HepG2 (cell line): ENCODE measurements at regions not wholly inside any gene's neighbourhood (a gene's known extent, or its start where the extent isn't known, plus 50 kb on each side); places are given as distances from the start of the nearest gene placed in this dataset.

Source experiments
- ISX ChIP-seq: sonication (generic); formaldehyde crosslinking; conservative IDR thresholded peaks from 2 replicates; pipeline ENCODE4 v1.5.0; 2020; ENCODE audit warnings: missing genetic modification reagents
- KLF13 ChIP-seq: sonication (generic); formaldehyde crosslinking; IDR thresholded peaks from 2 replicates; pipeline ENCODE4 v1.4.0; 2020; ENCODE audit warnings: mild to moderate bottlenecking, missing genetic modification reagents
- POLR2A ChIP-seq, 2 experiments: IDR thresholded peaks; 2 replicates each; pipeline ENCODE4 v1.6.1; 2011; ENCODE audit warnings: low read depth in 2 of 2, low read length in 2 of 2, mild to moderate bottlenecking in 1 of 2, moderate library complexity in 1 of 2; ENCODE audit not compliant: insufficient read depth in 1 of 2
- SKI ChIP-seq: fragments of 450-650 bp; IDR thresholded peaks from one replicate; pipeline ENCODE4 v1.6.1; 2018; ENCODE audit warnings: mild to moderate bottlenecking; ENCODE audit not compliant: partially characterized antibody
- ZBTB40 ChIP-seq, 2 experiments: fragments of 450-650 bp in 1 of 2; sonication (generic) in 1 of 2; formaldehyde crosslinking in 1 of 2; IDR thresholded peaks; 2 replicates each; pipeline versions ENCODE4 v1.6.1 to v1.8.0; 2016 to 2022; ENCODE audit warnings: antibody characterized with exemption in 1 of 2, mild to moderate bottlenecking in 1 of 2, missing genetic modification reagents in 1 of 2
- ZNF629 ChIP-seq: sonication (generic); formaldehyde crosslinking; conservative IDR thresholded peaks from 2 replicates; pipeline ENCODE4 v1.5.0; 2020; ENCODE audit warnings: missing genetic modification reagents
- ZSCAN22 ChIP-seq: sonication (generic); formaldehyde crosslinking; IDR thresholded peaks from 2 replicates; pipeline ENCODE4 v1.4.0; 2020; ENCODE audit warnings: mild to moderate bottlenecking, missing genetic modification reagents

- TF ChIP-seq ZBTB40 (IDR thresholded peaks at IDR 0.05) (no peak), ZBTB40 (CRISPR knock-in tag; IDR thresholded peaks at IDR 0.05) (no peak), ZNF629 (CRISPR knock-in tag) (no peak), ISX (no peak), ZSCAN22 (no peak), POLR2A (IDR thresholded peaks at IDR 0.05; ENCODE audit: insufficient read depth in 1 of 2, low read depth in 2 of 2, low read length in 2 of 2) (no peak), KLF13 (CRISPR knock-in tag) (no peak), SKI (no peak)
Observed at GRCh38 chr2:211237586-211238275, 681.3 kb downstream of the CPS1 start (continued).
